ENCODE measurements at regions not wholly inside any gene's neighbourhood (a gene's known extent, or its start where the extent isn't known, plus 50 kb on each side); places are given as distances from the start of the nearest gene placed in this dataset.

- no peak overlapping the region for H3K4me3 ChIP-seq (ENCODE audit: control insufficient read depth in 2 of 3, extremely low read depth in 1 of 3, insufficient read depth in 2 of 3, low read depth in 1 of 3, low read length in 3 of 3)
- DNase-seq (ENCODE audit: low read depth, low spot score) (no peak), FAIRE-seq (no peak)
- peaks cover 4% of the 10 kb centered on the region for H3K4me1 ChIP-seq (ENCODE audit: control insufficient read depth, extremely low read depth, insufficient read depth, low read length)
- no peak overlapping the region for H3K4me2 ChIP-seq (ENCODE audit: control insufficient read depth, extremely low read depth, insufficient read depth, low read depth, low read length)
- no peaks in the 10 kb centered on the region for H3K27me3 ChIP-seq (ENCODE audit: control insufficient read depth, extremely low read depth, insufficient read depth, low read length)
- TF ChIP-seq CTCF (optimal IDR thresholded peaks at IDR 0.05 in 1 of 3, IDR thresholded peaks at IDR 0.05 in 1 of 3, conservative IDR thresholded peaks at IDR 0.05 in 1 of 3; ENCODE audit: extremely low read depth in 1 of 3, insufficient read depth in 2 of 3, low read length in 3 of 3), result no peak
- no peak for TF ChIP-seq EZH2 (IDR thresholded peaks at IDR 0.05; ENCODE audit: low read length)
- H4K20me1 ChIP-seq (ENCODE audit: control insufficient read depth, extremely low read depth, insufficient read depth, low read length), result no peaks in the 10 kb centered on the region
- no peaks in the 10 kb centered on the region for H3K79me2 ChIP-seq (ENCODE audit: control insufficient read depth, insufficient read depth, low read length)
- no peak overlapping the region for H2AFZ ChIP-seq (ENCODE audit: control insufficient read depth, low read length)
- H3K27ac ChIP-seq (ENCODE audit: control insufficient read depth, insufficient read depth, low read length), result no peak overlapping the region
- dilution Hi-C loops (cut with MboI; ENCODE audit: extremely low pct_ligation_motif_present, low sequenced_read_pairs), result no loop called here
- H3K9me1 ChIP-seq (ENCODE audit: control insufficient read depth, extremely low read depth, insufficient read depth, low read length), result no peaks in the 10 kb centered on the region
- H3K9me3 ChIP-seq (ENCODE audit: control insufficient read depth, low read depth, low read length), result no peaks in the 10 kb centered on the region
- H3K36me3 ChIP-seq (ENCODE audit: control insufficient read depth in 2 of 2, extremely low read depth in 1 of 2, insufficient read depth in 2 of 2, low read length in 2 of 2), result no peaks in the 10 kb centered on the region
- H3K9ac ChIP-seq (ENCODE audit: control insufficient read depth, extremely low read depth, insufficient read depth, low read length), result no peak overlapping the region
Measured at GRCh38 chr6:16907991-16908390, 146.7 kb upstream of the ATXN1 start.

GRCh38 chr6:16904957-16905356, 143.7 kb upstream of the ATXN1 start:
- DNase-seq (ENCODE audit: low read depth, low spot score) (no peak), FAIRE-seq (no peak)
- no peak overlapping the region for H3K4me2 ChIP-seq (ENCODE audit: control insufficient read depth, extremely low read depth, insufficient read depth, low read depth, low read length)
- H3K4me3 ChIP-seq (ENCODE audit: control insufficient read depth in 2 of 3, extremely low read depth in 1 of 3, insufficient read depth in 2 of 3, low read depth in 1 of 3, low read length in 3 of 3), result no peak overlapping the region
- H3K9me3 ChIP-seq (ENCODE audit: control insufficient read depth, low read depth, low read length), result no peaks in the 10 kb centered on the region
- dilution Hi-C loops (cut with MboI; ENCODE audit: extremely low pct_ligation_motif_present, low sequenced_read_pairs), result no loop called here
- no peaks in the 10 kb centered on the region for H3K79me2 ChIP-seq (ENCODE audit: control insufficient read depth, insufficient read depth, low read length)
- H4K20me1 ChIP-seq (ENCODE audit: control insufficient read depth, extremely low read depth, insufficient read depth, low read length), result no peaks in the 10 kb centered on the region
- no peak overlapping the region for H3K27ac ChIP-seq (ENCODE audit: control insufficient read depth, insufficient read depth, low read length)
- peaks cover 10% of the 10 kb centered on the region for H3K27me3 ChIP-seq (ENCODE audit: control insufficient read depth, extremely low read depth, insufficient read depth, low read length)
- no peak overlapping the region for H2AFZ ChIP-seq (ENCODE audit: control insufficient read depth, low read length)
- TF ChIP-seq CTCF (optimal IDR thresholded peaks at IDR 0.05 in 1 of 3, IDR thresholded peaks at IDR 0.05 in 1 of 3, conservative IDR thresholded peaks at IDR 0.05 in 1 of 3; ENCODE audit: extremely low read depth in 1 of 3, insufficient read depth in 2 of 3, low read length in 3 of 3), result no peak
- no peak for TF ChIP-seq EZH2 (IDR thresholded peaks at IDR 0.05; ENCODE audit: low read length)
- no peak overlapping the region for H3K9ac ChIP-seq (ENCODE audit: control insufficient read depth, extremely low read depth, insufficient read depth, low read length)
- no peaks in the 10 kb centered on the region for H3K4me1 ChIP-seq (ENCODE audit: control insufficient read depth, extremely low read depth, insufficient read depth, low read length)
- H3K36me3 ChIP-seq (ENCODE audit: control insufficient read depth in 2 of 2, extremely low read depth in 1 of 2, insufficient read depth in 2 of 2, low read length in 2 of 2), result no peaks in the 10 kb centered on the region
- H3K9me1 ChIP-seq (ENCODE audit: control insufficient read depth, extremely low read depth, insufficient read depth, low read length), result no peaks in the 10 kb centered on the region
